ENCODE measurements at regions not wholly inside any gene's neighbourhood (a gene's known extent, or its start where the extent isn't known, plus 50 kb on each side); places are given as distances from the start of the nearest gene placed in this dataset.

GRCh38 chr20:16209357-16209756, 363.9 kb downstream of the KIF16B start:
- TF ChIP-seq CTCF (IDR thresholded peaks at IDR 0.05) = no peak
- no peak for TF ChIP-seq ZNF121 (CRISPR knock-in tag; IDR thresholded peaks at IDR 0.05)
- TF ChIP-seq MLX (CRISPR knock-in tag; IDR thresholded peaks at IDR 0.05) = no peak
- no peak for TF ChIP-seq FOXP1 (CRISPR knock-in tag; IDR thresholded peaks at IDR 0.05; ENCODE audit: borderline replicate concordance)
- no peak for TF ChIP-seq TCF7 (CRISPR knock-in tag; IDR thresholded peaks at IDR 0.05; ENCODE audit: low read depth)
- no peak for TF ChIP-seq NFE2L1 (CRISPR knock-in tag; IDR thresholded peaks at IDR 0.05)
- no peak for TF ChIP-seq PRDM15 (CRISPR knock-in tag; IDR thresholded peaks at IDR 0.05)
- TF ChIP-seq MAX (CRISPR knock-in tag; IDR thresholded peaks at IDR 0.05) = no peak
- no peak for TF ChIP-seq E2F4 (CRISPR knock-in tag; IDR thresholded peaks at IDR 0.05; ENCODE audit: borderline replicate concordance, low read depth)
- no peak for TF ChIP-seq ZNF138 (CRISPR knock-in tag; conservative IDR thresholded peaks at IDR 0.05)
- no peak for TF ChIP-seq SMAD4 (CRISPR knock-in tag; IDR thresholded peaks at IDR 0.05)
- TF ChIP-seq FOXJ3 (CRISPR knock-in tag; IDR thresholded peaks at IDR 0.05; ENCODE audit: borderline replicate concordance) = no peak
- TF ChIP-seq ETV6 (CRISPR knock-in tag; IDR thresholded peaks at IDR 0.05) = no peak
